Pancreas (tissue), 10 donors: ENCODE measurements at regions not wholly inside any gene's neighbourhood (a gene's known extent, or its start where the extent isn't known, plus 50 kb on each side); places are given as distances from the start of the nearest gene placed in this dataset.

Experiments
- ATAC-seq, 4 donors: fragments of 200-7000 bp; cut with Tn5 transposase; one replicate each; pipeline versions ENCODE4 v1.8.0 to v1.9.1; 2020; ENCODE audit warnings: mild to moderate bottlenecking in 4 of 4, moderate library complexity in 4 of 4
- DNase-seq, 6 donors: peaks; one replicate each; pipeline ENCODE4 v3.0.0-alpha.2; 2020
- FAIRE-seq: peaks from 2 replicates; lab custom pipeline; 2012; peaks lifted over from hg19 to GRCh38; lab: Jason Lieb, UNC
- H3K27ac ChIP-seq, 4 donors: fragments of 200-600 bp; sonication (generic); 1 replicate in 3 of 4; 2 replicates in 1 of 4; pipeline versions ENCODE4 v1.5.0 to v1.8.0; 2020
- H3K27me3 ChIP-seq, 4 donors: fragments of 200-600 bp; one replicate each; pipeline ENCODE4 v1.8.0; 2021
- H3K36me3 ChIP-seq, 3 donors: fragments of 200-600 bp; sonication (generic) in 1 of 3; one replicate each; pipeline versions ENCODE4 v1.5.0 to v1.8.0; 2020 to 2021
- H3K4me1 ChIP-seq, 3 donors: fragments of 200-600 bp; one replicate each; pipeline ENCODE4 v1.8.0; 2021
- H3K4me3 ChIP-seq, 4 donors: fragments of 200-600 bp; sonication (generic) in 2 of 4; one replicate each; pipeline versions ENCODE4 v1.5.0 to v1.8.0; 2020 to 2021
- H3K9me3 ChIP-seq, 4 donors: fragments of 200-600 bp; one replicate each; pipeline ENCODE4 v1.8.0; 2021
- CTCF ChIP-seq, 4 donors: fragments of 200-600 bp; sonication (generic) in 3 of 4; IDR thresholded peaks; one replicate each; pipeline versions ENCODE4 v1.5.0 to v1.8.0; 2021; ENCODE audit warnings: antibody characterized with exemption in 4 of 4
- WGBS, 2 donors: extraction: QIAGEN DNeasy Blood & Tissue Kit; methylation state at CpG; one replicate each; pipeline ENCODE4 v1.1.7; 2013; 5-methylcytosine and 5-hydroxymethylcytosine counted together
- intact Hi-C, 3 donors: fragments of 100-400 bp; cut with DNase I; formaldehyde crosslinking; loops; one replicate each; pipeline versions ENCODE4 v1.11.1 to v1.14.2; 2022
- donor health status: healthy with polysubstance abuse.
- donor health status: DM: no; HTN: no; CAD: no; lungs with moderate emphysema.
- donor health status: DM: no; HTN: no; CAD: no.
- donor health status: control.
- donor health status: control.
- donor health status: Bipolar disorder and iron deficiency.
- donor health status: DM: yes; HTN: yes; CAD: no.
- donor health status: DM: no; HTN: no; CAD: no.
- donor health status: DM: no; HTN: no; CAD: no.
- donor health status: DM: yes; HTN: yes; CAD: no.

- FAIRE-seq, result no peak
- no peak for ATAC-seq
- Histone ChIP-seq H3K36me3 (no peaks in the 10 kb centered on the region), H3K4me1 (no peaks in the 10 kb centered on the region), H3K27me3 (no peaks in the 10 kb centered on the region), H3K9me3 (no peaks in the 10 kb centered on the region), H3K4me3 (no peak overlapping the region), H3K27ac (no peak overlapping the region)
- DNase-seq, result no peak
- TF ChIP-seq CTCF (IDR thresholded peaks at IDR 0.05), result no peak
- 57 to 77% methylated on average over 3 of the region's 3 CpGs for WGBS, 2 donors
- intact Hi-C loops, result loop anchor here in 1 of 3 donors (10.0 kb wide), 1 partner anchor 99 kb away; no protein-coding TSS in a partner anchor
Measured at GRCh38 chr4:63904201-63904600, 505.0 kb downstream of the TECRL start.

- FAIRE-seq, result no peak
- TF ChIP-seq CTCF (IDR thresholded peaks at IDR 0.05), result no peak
- 9% methylated on average over 2 of the region's 2 CpGs for WGBS, 2 donors
- Histone ChIP-seq H3K27me3 (no peaks in the 10 kb centered on the region), H3K9me3 (no peaks in the 10 kb centered on the region), H3K36me3 (no peaks in the 10 kb centered on the region), H3K4me3 (no peak overlapping the region), H3K27ac (no peak overlapping the region), H3K4me1 (no peaks in the 10 kb centered on the region)
- no peak for DNase-seq
- ATAC-seq, result no peak
- intact Hi-C loops, result loop anchor here in 1 of 3 donors (10.0 kb wide), 1 partner anchor 97 kb away; no protein-coding TSS in a partner anchor
Measured at GRCh38 chr4:63901304-63901703, 507.9 kb downstream of the TECRL start.

- Histone ChIP-seq H3K27ac (no peak overlapping the region), H3K27me3 (no peaks in the 10 kb centered on the region), H3K4me3 (no peak overlapping the region), H3K36me3 (no peaks in the 10 kb centered on the region), H3K9me3 (no peaks in the 10 kb centered on the region), H3K4me1 (no peaks in the 10 kb centered on the region)
- DNase-seq, result no peak
- intact Hi-C loops, result no loop called here
- no peak for TF ChIP-seq CTCF (IDR thresholded peaks at IDR 0.05)
- no peak for FAIRE-seq
- no peak for ATAC-seq
Measured at GRCh38 chr4:63898961-63899360, 510.3 kb downstream of the TECRL start.

- H3K4me1 ChIP-seq, result no peaks in the 10 kb centered on the region
- no peaks in the 10 kb centered on the region for H3K27me3 ChIP-seq
- H3K36me3 ChIP-seq, result no peaks in the 10 kb centered on the region
- ATAC-seq, result no peak
- no peak for DNase-seq
- TF ChIP-seq CTCF (IDR thresholded peaks at IDR 0.05), result no peak
- no peaks in the 10 kb centered on the region for H3K9me3 ChIP-seq
- no peak for FAIRE-seq
- intact Hi-C loops, result no loop called here
- H3K27ac ChIP-seq, result no peak overlapping the region
- no peak overlapping the region for H3K4me3 ChIP-seq
Measured at GRCh38 chr4:63894161-63894560, 515.1 kb downstream of the TECRL start.

- no peak overlapping the region for H3K27ac ChIP-seq
- FAIRE-seq, result no peak
- no peaks in the 10 kb centered on the region for H3K4me1 ChIP-seq
- H3K9me3 ChIP-seq, result peaks cover 0 to 4% (median 0%) of the 10 kb centered on the region in 4 donors
- TF ChIP-seq CTCF (IDR thresholded peaks at IDR 0.05), result no peak
- DNase-seq, result no peak
- H3K4me3 ChIP-seq, result no peak overlapping the region
- no peak for ATAC-seq
- H3K27me3 ChIP-seq, result no peaks in the 10 kb centered on the region
- intact Hi-C loops, result no loop called here
- WGBS, 2 donors, result 77 to 83% methylated on average over 2 of the region's 2 CpGs
- no peaks in the 10 kb centered on the region for H3K36me3 ChIP-seq
Measured at GRCh38 chr4:63869370-63869769, 539.9 kb downstream of the TECRL start.
